Cardiac muscle cell (in vitro differentiated cells and primary cell): ENCODE measurements at regions not wholly inside any gene's neighbourhood (a gene's known extent, or its start where the extent isn't known, plus 50 kb on each side); places are given as distances from the start of the nearest gene placed in this dataset.
A peak's percentile ranks its signal among the peaks of the same experiment; 100 is the strongest.

Experiments
- DNase-seq, 2 donors: peaks; one replicate each; pipeline versions ENCODE4 v3.0.0 to v3.0.0-alpha.2; 2010 to 2017; ENCODE audit warnings: low read depth in 1 of 2, low spot score in 1 of 2
- H3K27ac ChIP-seq: fragments of 200-600 bp; sonication (generic); 2 replicates; pipeline ENCODE4 v1.5.1; 2016
- H3K27me3 ChIP-seq: fragments of 200-600 bp; sonication (generic); 2 replicates; pipeline ENCODE4 v1.6.0; 2016; ENCODE audit warnings: control low read depth
- H3K36me3 ChIP-seq: fragments of 200-600 bp; sonication (generic); 2 replicates; pipeline ENCODE4 v1.5.1; 2016; ENCODE audit warnings: control low read depth
- H3K4me1 ChIP-seq: fragments of 200-600 bp; sonication (generic); 2 replicates; pipeline ENCODE4 v1.8.1; 2017; ENCODE audit warnings: low read depth, mild to moderate bottlenecking, mixed run types
- H3K4me3 ChIP-seq: fragments of 200-600 bp; sonication (generic); 2 replicates; pipeline ENCODE4 v1.5.1; 2016; ENCODE audit warnings: mild to moderate bottlenecking
- H3K9me3 ChIP-seq: fragments of 200-600 bp; sonication (generic); 2 replicates; pipeline ENCODE4 v1.5.1; 2017; ENCODE audit warnings: low read depth, mild to moderate bottlenecking, control low read depth
- TF ChIP-seq, protein P1 (sequence below): IDR thresholded peaks from 2 replicates; pipeline ENCODE4 v1.5.1; 2012; ENCODE audit warnings: low read depth, mild to moderate bottlenecking, low read length

DNA sequence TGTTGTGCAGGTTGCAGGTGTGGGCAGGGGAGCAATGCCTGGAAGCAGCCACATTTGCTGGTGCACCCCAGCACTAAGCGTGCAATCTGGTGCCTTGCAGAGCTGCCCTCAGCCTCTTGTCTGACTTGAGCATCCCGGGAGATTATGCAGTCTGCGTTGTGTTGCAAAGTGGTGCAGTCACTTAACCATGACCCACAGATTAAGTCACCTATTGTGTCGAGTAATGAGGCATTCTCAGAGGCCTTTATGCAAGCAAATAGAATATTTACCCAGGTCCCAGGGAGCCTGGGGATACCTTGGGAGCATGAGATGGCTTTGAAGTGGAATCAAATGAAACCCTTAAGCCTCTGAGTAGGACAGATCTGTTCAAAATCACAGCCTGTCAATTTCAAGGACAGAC lies 529.0 kb downstream of the TYW1 start:
- DNase-seq = peak in 1 of 2 donors; percentile 70
- TF ChIP-seq, protein P1, sequence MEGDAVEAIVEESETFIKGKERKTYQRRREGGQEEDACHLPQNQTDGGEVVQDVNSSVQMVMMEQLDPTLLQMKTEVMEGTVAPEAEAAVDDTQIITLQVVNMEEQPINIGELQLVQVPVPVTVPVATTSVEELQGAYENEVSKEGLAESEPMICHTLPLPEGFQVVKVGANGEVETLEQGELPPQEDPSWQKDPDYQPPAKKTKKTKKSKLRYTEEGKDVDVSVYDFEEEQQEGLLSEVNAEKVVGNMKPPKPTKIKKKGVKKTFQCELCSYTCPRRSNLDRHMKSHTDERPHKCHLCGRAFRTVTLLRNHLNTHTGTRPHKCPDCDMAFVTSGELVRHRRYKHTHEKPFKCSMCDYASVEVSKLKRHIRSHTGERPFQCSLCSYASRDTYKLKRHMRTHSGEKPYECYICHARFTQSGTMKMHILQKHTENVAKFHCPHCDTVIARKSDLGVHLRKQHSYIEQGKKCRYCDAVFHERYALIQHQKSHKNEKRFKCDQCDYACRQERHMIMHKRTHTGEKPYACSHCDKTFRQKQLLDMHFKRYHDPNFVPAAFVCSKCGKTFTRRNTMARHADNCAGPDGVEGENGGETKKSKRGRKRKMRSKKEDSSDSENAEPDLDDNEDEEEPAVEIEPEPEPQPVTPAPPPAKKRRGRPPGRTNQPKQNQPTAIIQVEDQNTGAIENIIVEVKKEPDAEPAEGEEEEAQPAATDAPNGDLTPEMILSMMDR = no peak
- no peak overlapping the region for H3K4me3 ChIP-seq
- H3K27me3 ChIP-seq = no peaks in the 10 kb centered on the region
- peak overlapping the region; percentile 25 for H3K27ac ChIP-seq
- H3K4me1 ChIP-seq = no peaks in the 10 kb centered on the region
- no peaks in the 10 kb centered on the region for H3K9me3 ChIP-seq
- H3K36me3 ChIP-seq = no peaks in the 10 kb centered on the region

GRCh38 chr7:67535241-67535989 lies 538.8 kb downstream of the TYW1 start:
- TF ChIP-seq, protein P1 = no peak
- H3K4me1 ChIP-seq = no peaks in the 10 kb centered on the region
- H3K4me3 ChIP-seq = no peak overlapping the region
- H3K27me3 ChIP-seq = no peaks in the 10 kb centered on the region
- no peak overlapping the region for H3K27ac ChIP-seq
- no peak for DNase-seq
- no peaks in the 10 kb centered on the region for H3K9me3 ChIP-seq
- no peaks in the 10 kb centered on the region for H3K36me3 ChIP-seq

- TF ChIP-seq, protein P1 = no peak
- DNase-seq = no peak
- Histone ChIP-seq H3K9me3 (no peaks in the 10 kb centered on the region), H3K4me1 (no peaks in the 10 kb centered on the region), H3K4me3 (no peak overlapping the region), H3K27me3 (no peaks in the 10 kb centered on the region), H3K27ac (no peak overlapping the region), H3K36me3 (no peaks in the 10 kb centered on the region)
These were observed 546.3 kb downstream of the TYW1 start for GRCh38 chr7:67542916-67543315.

GRCh38 chr7:67547183-67547907 lies 550.7 kb downstream of the TYW1 start:
- no peaks in the 10 kb centered on the region for H3K9me3 ChIP-seq
- H3K27me3 ChIP-seq = no peaks in the 10 kb centered on the region
- H3K36me3 ChIP-seq = no peaks in the 10 kb centered on the region
- H3K27ac ChIP-seq = no peak overlapping the region
- H3K4me3 ChIP-seq = no peak overlapping the region
- no peaks in the 10 kb centered on the region for H3K4me1 ChIP-seq
- TF ChIP-seq, protein P1 = no peak
- DNase-seq = no peak

DNA sequence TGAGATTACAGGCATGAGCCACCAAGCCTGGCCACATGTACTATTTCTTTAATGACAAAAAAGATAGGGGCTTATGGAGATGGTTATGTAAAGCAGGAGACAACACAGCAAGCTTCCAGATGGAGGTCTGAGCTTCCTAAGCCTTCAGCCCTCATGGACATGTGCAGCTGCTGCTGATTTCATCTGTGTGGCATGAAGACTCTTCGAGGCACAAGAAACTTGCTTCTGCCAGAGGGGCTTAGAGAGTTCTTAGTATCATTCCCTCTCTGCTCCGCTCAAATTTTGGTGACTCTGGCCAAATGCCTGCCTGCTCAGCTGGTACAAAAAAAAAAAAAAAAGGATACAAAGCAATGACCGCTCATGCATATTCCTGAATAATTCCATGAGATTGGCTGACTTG lies 552.5 kb downstream of the TYW1 start:
- DNase-seq = no peak

More for the DNA sequence above, 552.5 kb downstream of the TYW1 start:
- Histone ChIP-seq H3K9me3 (no peaks in the 10 kb centered on the region), H3K27me3 (no peaks in the 10 kb centered on the region), H3K4me1 (no peaks in the 10 kb centered on the region), H3K4me3 (no peak overlapping the region), H3K27ac (no peak overlapping the region), H3K36me3 (no peaks in the 10 kb centered on the region)
- TF ChIP-seq, protein P1 = no peak
